ENCODE measurements at regions not wholly inside any gene's neighbourhood (a gene's known extent, or its start where the extent isn't known, plus 50 kb on each side); places are given as distances from the start of the nearest gene placed in this dataset.

DNA sequence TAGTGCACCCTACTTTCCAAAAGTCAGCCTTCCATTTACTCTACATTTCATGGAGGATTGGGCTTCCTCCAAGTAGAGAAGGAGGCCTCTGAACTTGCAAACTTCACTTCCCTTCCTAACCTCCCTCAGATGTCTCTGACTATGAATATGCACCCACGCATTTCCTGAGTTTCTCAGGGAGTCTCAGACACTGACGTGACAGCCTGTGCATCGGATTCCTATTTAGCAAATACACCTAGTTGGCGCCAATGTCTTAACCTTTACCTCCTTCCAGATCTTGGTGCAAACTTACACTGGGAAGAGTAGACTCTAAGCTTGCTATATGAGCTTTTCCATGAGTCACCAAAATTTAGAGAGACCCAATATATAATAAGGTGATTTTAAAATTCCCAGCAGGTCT is 920.1 kb upstream of the AUTS2 start:
- no peak for DNase-seq

DNA sequence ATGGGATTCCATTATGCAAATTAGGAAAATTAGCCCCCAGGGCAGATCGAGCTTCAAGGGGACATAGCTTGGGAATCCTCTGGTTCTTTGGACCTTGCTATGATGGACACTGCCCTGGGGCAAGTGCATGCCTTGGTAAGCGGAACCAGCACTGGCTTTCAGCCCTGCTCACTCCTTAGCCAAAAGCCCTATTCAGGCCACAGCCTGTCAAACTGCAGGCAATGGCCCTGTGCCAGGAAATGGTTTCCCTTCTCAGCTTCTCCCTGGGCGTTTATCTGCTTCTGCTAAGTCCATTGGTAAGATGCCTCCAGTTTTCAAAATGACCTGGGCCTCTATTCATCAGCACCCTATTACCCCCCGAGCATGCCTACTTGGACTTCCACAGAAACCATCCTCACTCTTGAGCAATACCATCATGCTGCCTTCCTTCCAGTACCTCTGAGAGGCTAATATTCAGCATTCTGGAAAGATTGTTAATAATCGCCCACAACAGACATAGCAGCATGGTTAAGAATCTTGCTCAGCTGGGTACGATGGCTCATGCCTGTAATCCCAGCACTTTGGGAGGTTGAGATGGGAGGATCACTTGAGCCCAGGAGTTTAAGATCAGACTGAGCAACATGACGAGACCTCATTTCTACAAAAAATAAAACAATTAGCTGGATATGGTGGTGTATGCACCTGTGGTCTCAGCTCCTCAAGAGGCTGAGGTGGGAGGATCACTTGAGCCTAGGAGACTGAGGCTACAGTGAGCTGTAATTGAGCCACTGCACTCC is 918.6 kb upstream of the AUTS2 start:
- Histone ChIP-seq H3K36me3 (no peaks in the 10 kb centered on the region), H3K4me3 (no peak overlapping the region), H3K9me3 (no peaks in the 10 kb centered on the region), H3K27me3 (no peaks in the 10 kb centered on the region)
- DNase-seq = no peak

More for the DNA sequence above, 920.1 kb upstream of the AUTS2 start:
- Histone ChIP-seq H3K27me3 (no peaks in the 10 kb centered on the region), H3K4me3 (no peak overlapping the region), H3K9me3 (0 out of 2 replicates have a peak, but pooled peaks cover 3% of the 10 kb centered on the region), H3K36me3 (no peaks in the 10 kb centered on the region)

DNA sequence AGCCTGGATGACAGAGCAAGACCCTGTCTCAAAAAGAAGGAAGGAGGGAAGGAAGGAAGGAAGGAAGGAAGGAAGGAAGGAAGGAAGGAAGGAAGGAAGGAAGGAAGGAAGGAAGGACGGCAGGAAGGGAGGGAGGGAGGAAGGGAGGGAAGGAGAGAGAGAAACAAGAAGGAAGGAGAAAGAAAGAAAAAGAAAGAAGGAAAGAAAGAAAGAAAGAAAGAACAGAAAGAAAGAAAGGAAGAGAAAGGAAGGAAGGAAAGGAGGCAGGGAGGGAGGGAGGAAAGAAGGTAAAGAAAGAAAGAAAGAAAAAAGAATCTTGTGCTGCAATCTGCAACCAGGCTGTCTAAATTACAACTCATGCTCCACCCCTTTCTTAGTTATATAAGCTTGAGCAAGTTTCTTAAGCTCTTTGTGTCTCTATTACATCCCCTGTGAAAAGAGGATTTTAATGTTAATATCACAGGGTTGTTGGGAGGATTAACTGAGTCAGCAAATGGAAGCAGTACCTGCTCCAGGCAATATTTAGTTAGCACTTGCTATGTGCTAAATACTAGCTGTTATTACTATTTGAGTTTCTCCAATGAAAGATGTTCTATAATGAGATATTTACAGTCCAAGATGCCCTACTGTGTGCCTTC is 917.9 kb upstream of the AUTS2 start:
- DNase-seq = no peak
- no peaks in the 10 kb centered on the region for H3K36me3 ChIP-seq
- H3K4me3 ChIP-seq = no peak overlapping the region
- H3K9me3 ChIP-seq = no peaks in the 10 kb centered on the region
- no peaks in the 10 kb centered on the region for H3K27me3 ChIP-seq

DNA sequence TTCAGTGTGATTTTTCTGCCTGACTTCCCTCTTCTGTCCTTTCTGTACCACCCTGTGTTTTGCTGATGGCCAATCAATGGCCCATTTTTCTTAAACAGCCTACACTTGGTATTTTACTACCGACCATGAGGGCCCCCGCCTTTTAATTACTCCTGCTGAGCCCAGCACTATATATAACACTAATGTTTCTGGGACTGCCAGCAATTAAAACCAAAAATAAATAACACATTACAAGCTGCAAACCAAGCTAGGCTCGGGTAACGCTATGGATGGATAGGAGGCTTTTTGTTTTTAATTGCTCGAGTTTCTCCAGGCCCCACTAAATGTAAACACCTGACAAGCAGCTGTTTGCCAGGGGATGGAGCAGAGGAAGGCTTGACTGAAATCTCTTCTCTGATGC is 915.4 kb upstream of the AUTS2 start:
- H3K27me3 ChIP-seq = no peaks in the 10 kb centered on the region
- H3K4me3 ChIP-seq = no peak overlapping the region
- no peaks in the 10 kb centered on the region for H3K9me3 ChIP-seq
- no peak for DNase-seq
- no peaks in the 10 kb centered on the region for H3K36me3 ChIP-seq

DNA sequence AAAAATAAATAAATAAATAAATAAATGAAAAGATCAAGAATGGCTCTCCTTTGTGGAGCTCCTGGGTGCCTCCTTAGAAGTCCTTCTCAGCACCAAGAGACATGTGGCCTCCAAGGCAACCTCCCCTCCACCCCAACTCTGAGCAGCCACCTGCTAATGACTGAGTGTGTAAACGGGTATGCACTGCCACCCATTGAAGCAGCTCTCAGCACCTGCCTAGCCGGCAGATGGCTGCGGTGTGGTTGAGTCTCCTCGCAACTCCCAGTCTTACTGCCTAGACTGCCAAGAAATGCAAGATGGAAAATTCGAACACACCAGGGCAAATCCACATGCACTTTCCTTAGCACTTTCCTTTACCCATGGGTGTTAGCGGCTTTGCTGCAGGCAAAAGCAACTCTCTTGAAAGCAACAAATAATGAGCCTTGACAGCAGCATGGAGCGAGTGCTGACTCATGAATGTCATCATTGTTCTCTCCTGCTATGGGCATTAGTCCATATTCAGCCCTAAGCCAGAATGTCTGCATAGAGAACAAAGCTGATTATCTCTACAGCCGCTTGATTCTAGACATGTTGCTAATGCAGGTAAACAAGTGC is 913.9 kb upstream of the AUTS2 start:
- no peak overlapping the region for H3K4me3 ChIP-seq
- no peak for DNase-seq
- H3K36me3 ChIP-seq = no peaks in the 10 kb centered on the region

DNA sequence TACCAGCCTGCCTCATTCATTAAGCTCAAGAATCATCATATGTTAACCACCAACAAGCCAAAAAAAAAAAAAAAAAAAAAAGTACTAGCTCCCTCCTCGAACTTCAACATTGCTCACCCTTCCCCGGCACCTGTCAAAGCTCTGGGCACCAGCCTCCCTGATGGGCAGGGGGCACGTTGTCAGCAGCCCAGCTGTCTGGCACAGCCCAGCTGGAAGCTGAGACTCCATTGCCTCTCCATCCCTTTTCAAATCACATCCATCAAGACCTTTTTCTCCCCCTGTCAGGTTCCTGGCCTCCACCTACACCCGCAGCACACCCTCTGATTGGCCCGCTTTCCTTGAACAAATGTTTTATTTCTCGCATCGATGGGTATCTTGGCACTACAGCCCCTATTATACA is 913.3 kb upstream of the AUTS2 start:
- no peak overlapping the region for H3K4me3 ChIP-seq
- no peaks in the 10 kb centered on the region for H3K9me3 ChIP-seq
- no peaks in the 10 kb centered on the region for H3K36me3 ChIP-seq
- H3K27me3 ChIP-seq = no peaks in the 10 kb centered on the region
- DNase-seq = no peak

More for the DNA sequence above, 913.9 kb upstream of the AUTS2 start:
- Histone ChIP-seq H3K27me3 (no peaks in the 10 kb centered on the region), H3K9me3 (no peaks in the 10 kb centered on the region)

DNA sequence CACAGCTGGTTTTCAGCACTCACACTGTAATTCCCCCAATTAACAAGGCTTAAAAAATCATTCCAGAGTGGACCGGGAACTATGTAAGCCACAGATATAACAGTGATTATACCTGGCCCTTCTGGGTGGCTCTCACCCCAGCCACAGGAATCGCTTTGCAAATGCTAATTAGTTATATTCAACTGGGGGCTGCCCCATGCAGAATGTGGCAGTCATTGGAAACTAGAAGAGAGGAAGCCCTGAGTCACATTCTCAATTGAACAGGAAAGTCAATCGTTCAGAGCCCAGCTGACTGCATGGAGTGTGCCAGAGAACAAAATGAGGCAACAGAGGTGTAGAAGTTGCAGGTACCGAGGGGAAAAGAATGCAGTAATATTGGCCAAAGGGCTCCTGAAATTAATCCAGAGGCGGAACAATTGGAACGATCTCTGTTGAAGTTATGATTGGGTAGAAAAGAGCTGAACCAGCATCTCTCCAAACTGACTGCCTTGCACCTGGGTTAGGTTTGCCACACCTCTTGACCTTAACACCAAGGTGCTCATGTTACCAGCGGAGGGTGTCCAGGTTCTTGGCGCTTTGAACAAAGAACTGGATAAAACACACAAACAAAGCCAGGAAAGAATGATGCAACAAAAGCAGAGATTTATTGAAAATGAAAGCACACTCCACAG is 909.7 kb upstream of the AUTS2 start:
- Histone ChIP-seq H3K4me3 (no peak overlapping the region), H3K36me3 (no peaks in the 10 kb centered on the region), H3K27me3 (no peaks in the 10 kb centered on the region), H3K9me3 (peaks cover 5% of the 10 kb centered on the region; the same call in 1 of the 2 replicates)
- DNase-seq = no peak

DNA sequence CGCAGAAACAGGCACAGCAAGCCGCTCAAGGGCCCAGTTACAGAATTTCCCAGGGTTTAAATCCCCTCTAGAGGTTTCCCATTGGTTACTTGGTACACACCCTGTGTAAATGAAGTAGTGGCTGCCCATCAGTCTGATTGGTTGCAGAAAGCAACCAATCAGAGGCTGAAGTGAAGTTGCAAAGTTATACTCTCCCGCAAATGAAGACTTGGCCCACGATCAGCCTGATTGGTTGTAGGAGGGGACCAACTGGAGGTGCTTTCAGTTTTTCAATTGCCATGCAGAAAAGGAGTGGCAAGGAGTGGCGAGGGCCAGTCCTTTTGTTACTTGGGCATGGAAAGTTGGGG is 909.2 kb upstream of the AUTS2 start:
- DNase-seq = no peak
- H3K4me3 ChIP-seq = no peak overlapping the region

DNA sequence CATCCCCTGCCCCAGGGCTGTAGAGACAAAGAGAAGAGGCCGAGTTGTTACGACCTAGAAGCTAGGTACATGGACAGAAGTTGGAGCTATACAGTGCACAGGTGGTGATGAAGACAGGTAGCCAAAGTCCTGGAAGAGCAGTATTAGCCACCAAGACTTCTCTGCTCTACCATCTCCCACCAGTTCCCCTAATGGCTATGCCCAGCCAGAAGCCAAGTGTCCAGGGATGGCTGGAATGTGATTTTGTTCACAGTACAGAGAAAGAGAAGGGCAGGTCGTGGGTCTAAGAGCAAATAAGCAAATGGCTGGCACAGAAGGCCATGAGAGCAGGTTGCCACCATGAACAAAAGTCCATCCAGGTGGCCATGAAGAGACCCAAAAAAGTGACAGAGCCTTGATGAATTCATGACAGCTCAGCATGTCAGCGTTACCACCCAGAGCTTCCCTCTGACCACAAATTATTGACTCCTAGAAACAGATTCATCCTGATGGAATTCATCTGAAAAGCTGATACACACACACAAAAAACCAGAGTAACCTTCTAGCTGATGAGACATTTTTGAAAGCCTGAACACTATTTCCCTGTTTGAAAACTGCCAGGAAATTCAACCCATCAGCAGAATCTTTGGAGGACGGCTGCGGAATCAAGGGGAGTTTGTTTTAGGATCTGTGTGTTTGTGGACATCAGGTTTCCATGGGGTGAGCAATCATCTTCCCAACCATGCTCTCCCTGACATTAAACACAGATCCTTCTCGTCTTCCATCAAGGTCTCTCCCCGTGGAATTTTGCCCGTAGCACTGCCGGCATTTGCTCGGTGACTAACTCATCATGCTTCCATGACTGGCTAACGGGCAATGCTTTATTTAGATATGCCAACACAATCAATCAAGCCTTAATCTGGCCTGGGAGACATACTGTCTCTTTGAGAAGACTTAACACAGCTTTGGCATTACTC is 906.7 kb upstream of the AUTS2 start:
- DNase-seq = peak; percentile 86
- no peak overlapping the region for H3K4me3 ChIP-seq

More for the DNA sequence above, 909.2 kb upstream of the AUTS2 start:
- Histone ChIP-seq H3K36me3 (no peaks in the 10 kb centered on the region), H3K9me3 (peaks cover 5% of the 10 kb centered on the region; the same call in 1 of the 2 replicates), H3K27me3 (no peaks in the 10 kb centered on the region)

DNA sequence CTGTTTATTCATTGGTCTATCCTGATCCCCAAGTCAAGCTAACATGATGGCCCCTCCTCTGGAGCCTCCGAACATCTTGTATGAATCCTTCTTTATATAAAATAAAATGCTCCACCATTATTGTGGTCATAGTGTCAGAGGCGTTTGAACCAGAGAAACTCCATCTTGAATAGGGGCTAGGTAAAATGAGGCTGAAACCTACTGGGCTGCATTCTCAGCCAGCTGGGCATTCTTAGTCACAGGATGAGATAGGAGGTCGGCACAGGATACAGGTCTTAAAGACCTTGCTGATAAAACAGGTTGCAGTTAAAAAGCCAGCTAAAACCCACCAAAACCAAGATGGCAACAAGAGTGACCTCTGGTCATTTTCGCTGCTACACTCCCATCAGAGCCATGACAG is 905.8 kb upstream of the AUTS2 start:
- H3K4me3 ChIP-seq = no peak overlapping the region
- no peaks in the 10 kb centered on the region for H3K36me3 ChIP-seq
- no peaks in the 10 kb centered on the region for H3K27me3 ChIP-seq
- no peak for DNase-seq
- peaks cover 5% of the 10 kb centered on the region; the same call in 1 of the 2 replicates for H3K9me3 ChIP-seq

More for the DNA sequence above, 906.7 kb upstream of the AUTS2 start:
- H3K27me3 ChIP-seq = no peaks in the 10 kb centered on the region
- H3K9me3 ChIP-seq = peaks cover 5% of the 10 kb centered on the region; the same call in 1 of the 2 replicates
- H3K36me3 ChIP-seq = no peaks in the 10 kb centered on the region

DNA sequence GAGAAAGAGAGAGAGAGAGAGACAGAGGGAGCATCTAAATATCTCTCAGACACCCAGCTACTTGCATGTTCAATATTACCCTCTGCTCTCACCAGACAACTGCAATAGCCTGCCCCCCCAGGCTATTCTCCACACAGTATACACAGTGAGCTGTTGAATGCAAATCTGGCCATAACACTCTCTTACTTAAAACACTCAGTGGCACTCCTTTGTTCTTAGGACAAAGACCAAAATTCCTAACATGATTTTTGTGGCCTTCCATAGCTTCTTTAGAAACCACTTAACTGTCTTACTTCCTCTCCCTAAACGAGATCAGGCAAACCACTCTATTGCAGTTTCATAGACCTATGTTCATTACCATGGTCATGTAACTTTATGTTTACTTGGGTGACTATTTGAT is 903.6 kb upstream of the AUTS2 start:
- H3K27me3 ChIP-seq = no peaks in the 10 kb centered on the region
- H3K36me3 ChIP-seq = no peaks in the 10 kb centered on the region
- no peak for DNase-seq
- H3K4me3 ChIP-seq = no peak overlapping the region
- H3K9me3 ChIP-seq = peaks cover 5% of the 10 kb centered on the region; the same call in 1 of the 2 replicates

DNA sequence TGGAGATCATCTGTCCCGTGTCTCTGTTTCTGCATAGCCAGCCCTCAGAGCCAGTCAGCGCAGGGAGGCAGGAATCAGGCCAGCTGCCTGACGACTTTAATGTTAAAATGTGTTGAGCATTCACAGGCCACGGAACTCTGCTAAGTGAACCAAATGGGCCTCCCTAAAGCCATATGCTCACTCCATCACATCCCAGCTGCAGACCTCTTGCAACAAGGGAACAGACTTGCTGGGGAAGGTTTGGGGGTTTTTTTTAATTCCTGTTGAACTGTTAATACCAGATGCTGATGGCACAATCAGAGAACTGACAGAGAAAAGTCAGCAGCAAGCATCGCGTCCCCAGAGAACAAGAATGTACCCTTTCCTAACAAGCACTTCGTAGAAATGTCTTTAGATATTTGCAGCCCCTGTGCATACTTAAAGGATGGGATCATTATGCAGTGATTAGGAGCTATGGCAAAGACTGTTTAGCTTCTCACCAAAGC is 900.4 kb upstream of the AUTS2 start:
- H3K27me3 ChIP-seq = no peaks in the 10 kb centered on the region
- no peaks in the 10 kb centered on the region for H3K36me3 ChIP-seq
- no peak for DNase-seq
- H3K9me3 ChIP-seq = peaks cover 5% of the 10 kb centered on the region; the same call in 1 of the 2 replicates
- H3K4me3 ChIP-seq = no peak overlapping the region

DNA sequence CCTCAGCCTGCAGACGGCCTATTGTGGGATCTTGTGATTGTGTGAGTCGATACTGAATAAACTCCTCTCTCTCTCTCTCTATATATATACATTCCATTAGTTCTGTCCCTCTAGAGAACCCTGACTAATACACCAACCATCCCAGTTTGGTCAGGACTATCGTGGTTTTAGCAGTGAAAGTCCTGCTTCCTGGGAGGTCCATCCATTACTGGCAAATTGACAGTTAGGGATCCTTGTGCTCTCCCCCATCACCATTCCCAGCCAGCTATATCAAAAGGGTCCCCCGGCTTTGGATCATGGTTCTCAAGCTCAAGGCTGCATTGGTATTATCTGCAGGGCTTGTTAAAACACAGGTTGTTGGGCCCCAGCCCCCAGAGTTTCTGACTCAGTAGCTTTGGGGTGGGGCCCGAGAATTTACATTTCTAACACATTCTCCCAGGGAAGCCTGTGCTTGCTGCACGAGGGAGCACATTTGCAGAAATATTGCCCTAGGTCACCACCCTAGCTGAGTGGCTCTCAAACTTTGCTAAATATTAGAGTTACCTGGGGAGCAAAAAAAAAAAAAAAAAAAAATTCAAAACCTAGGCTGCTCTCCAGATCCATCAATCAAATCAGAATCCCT is 899.1 kb upstream of the AUTS2 start:
- no peaks in the 10 kb centered on the region for H3K9me3 ChIP-seq
- H3K36me3 ChIP-seq = no peaks in the 10 kb centered on the region
- no peak overlapping the region for H3K4me3 ChIP-seq
- peak; percentile 65 for DNase-seq
- no peaks in the 10 kb centered on the region for H3K27me3 ChIP-seq

DNA sequence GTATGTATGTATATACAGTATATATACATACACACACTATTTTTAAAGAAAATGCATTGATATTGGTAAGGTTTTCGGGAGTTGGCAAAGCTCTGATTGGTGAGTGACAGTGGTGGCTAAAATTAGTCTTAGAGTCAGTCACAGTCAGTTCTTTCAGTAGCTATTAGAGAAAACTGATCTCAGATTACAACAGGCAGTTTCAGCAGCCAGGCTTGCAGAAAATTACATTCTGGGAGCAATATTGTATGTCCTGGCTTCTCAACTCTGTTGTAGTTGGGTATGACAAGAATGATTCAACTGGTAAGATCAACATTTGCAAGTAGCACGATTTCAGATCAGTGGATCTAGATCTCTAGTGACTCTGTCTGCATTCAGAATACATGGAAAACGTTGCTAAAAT is 897.9 kb upstream of the AUTS2 start:
- Histone ChIP-seq H3K9me3 (no peaks in the 10 kb centered on the region), H3K27me3 (no peaks in the 10 kb centered on the region), H3K36me3 (no peaks in the 10 kb centered on the region), H3K4me3 (no peak overlapping the region)
- peak; percentile 12 for DNase-seq

DNA sequence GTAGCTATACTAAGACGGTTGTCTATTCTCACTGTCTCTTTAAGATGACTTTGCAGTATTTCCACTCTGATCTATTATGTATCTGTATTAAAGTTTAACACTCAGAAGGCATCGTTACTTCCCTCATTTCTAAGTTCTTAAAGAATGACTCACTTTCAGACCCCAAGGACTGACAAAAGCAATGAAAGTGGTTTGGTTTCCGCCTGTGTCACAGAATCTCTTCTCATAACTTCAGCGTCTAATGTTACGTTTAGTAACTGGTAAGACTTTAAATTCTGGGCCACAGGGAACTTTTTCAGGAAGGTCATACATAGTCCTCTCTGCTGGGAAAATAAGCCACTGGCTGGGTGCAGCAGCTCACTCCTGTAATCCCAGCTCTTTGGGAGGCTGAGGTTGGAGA is 892.0 kb upstream of the AUTS2 start:
- H3K4me3 ChIP-seq = no peak overlapping the region
- no peak for DNase-seq
- H3K9me3 ChIP-seq = no peaks in the 10 kb centered on the region
- no peaks in the 10 kb centered on the region for H3K36me3 ChIP-seq
- no peaks in the 10 kb centered on the region for H3K27me3 ChIP-seq

DNA sequence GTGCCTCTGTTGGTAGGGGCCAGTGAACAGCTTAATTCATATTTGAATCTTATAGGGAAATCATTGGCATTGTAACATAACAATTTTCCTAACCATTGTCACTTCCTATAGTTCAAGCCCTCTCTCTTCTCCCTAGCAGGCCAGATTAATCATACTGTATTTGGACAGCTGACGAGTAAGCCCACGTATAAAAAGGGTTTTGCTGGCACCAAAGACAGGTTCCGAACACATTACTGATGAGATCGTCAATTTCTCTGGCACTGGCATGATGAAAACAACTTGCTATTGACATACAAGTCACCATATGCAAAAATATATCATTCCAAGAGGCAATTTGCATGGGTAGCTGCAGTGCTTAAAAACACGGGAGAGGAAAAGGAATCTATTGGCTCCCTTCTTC is 891.1 kb upstream of the AUTS2 start:
- no peak for DNase-seq

More for the DNA sequence above, 891.1 kb upstream of the AUTS2 start:
- H3K4me3 ChIP-seq = no peak overlapping the region
- H3K27me3 ChIP-seq = no peaks in the 10 kb centered on the region
- no peaks in the 10 kb centered on the region for H3K9me3 ChIP-seq
- no peaks in the 10 kb centered on the region for H3K36me3 ChIP-seq

All from MG63 (cell line).